H1 (cell line): ENCODE measurements at regions not wholly inside any gene's neighbourhood (a gene's known extent, or its start where the extent isn't known, plus 50 kb on each side); places are given as distances from the start of the nearest gene placed in this dataset.
A peak's percentile ranks its signal among the peaks of the same experiment; 100 is the strongest.

Experiments
- CTCF ChIA-PET: fragments of 300-600 bp; sonication (Branson Sonifier 250); formaldehyde crosslinking; loops from one replicate; lab custom pipeline; 2021; ENCODE audit not compliant: partially characterized antibody; lab: Charles Lee
- POLR2A ChIA-PET: fragments of 300-600 bp; sonication (Branson Sonifier 250); formaldehyde crosslinking; loops from one replicate; lab custom pipeline; 2021; ENCODE audit warnings: inconsistent platforms; ENCODE audit not compliant: partially characterized antibody; lab: Charles Lee
- DNase-seq, 2 experiments: peaks; one replicate each; pipeline versions ENCODE4 v3.0.0 to v3.0.0-alpha.2; 2010 to 2022; ENCODE audit warnings: low spot score in 2 of 2, low read depth in 1 of 2, mixed read lengths in 1 of 2
- FAIRE-seq: peaks from 2 replicates; lab custom pipeline; 2011; peaks lifted over from hg19 to GRCh38; lab: Jason Lieb, UNC
- H2AFZ ChIP-seq: 2 replicates; pipeline ENCODE4 v1.8.1; 2012; ENCODE audit warnings: low read length, inconsistent platforms
- H2AK5ac ChIP-seq: 2 replicates; pipeline ENCODE4 v1.6.1; 2013; ENCODE audit warnings: low read depth, low read length
- H2BK120ac ChIP-seq: replicated peaks from 2 replicates; pipeline ENCODE3; 2013; ENCODE audit warnings: low read depth, low read length, inconsistent platforms
- H2BK12ac ChIP-seq: 2 replicates; pipeline ENCODE4 v1.6.1; 2013; ENCODE audit warnings: low read depth, low read length
- H2BK15ac ChIP-seq: 2 replicates; pipeline ENCODE4 v1.6.1; 2013; ENCODE audit warnings: low read length
- H2BK20ac ChIP-seq: 2 replicates; pipeline ENCODE4 v1.6.1; 2013; ENCODE audit warnings: low read length
- H2BK5ac ChIP-seq: 2 replicates; pipeline ENCODE4 v1.6.1; 2013; ENCODE audit warnings: low read depth, low read length
- H3K14ac ChIP-seq: 2 replicates; pipeline ENCODE4 v1.6.1; 2013; ENCODE audit warnings: inconsistent platforms; ENCODE audit not compliant: insufficient read length
- H3K18ac ChIP-seq: 2 replicates; pipeline ENCODE4 v1.6.1; 2013; ENCODE audit warnings: low read length; ENCODE audit errors: extremely low read depth
- H3K23ac ChIP-seq: 2 replicates; pipeline ENCODE4 v1.6.1; 2013; ENCODE audit warnings: inconsistent platforms; ENCODE audit not compliant: insufficient read length
- H3K23me2 ChIP-seq: 2 replicates; pipeline ENCODE4 v1.6.1; 2013; ENCODE audit warnings: low read depth, low read length
- H3K27ac ChIP-seq: 2 replicates; pipeline ENCODE4 v1.6.1; 2011; ENCODE audit warnings: low read depth, low read length, inconsistent platforms
- H3K27me3 ChIP-seq, 4 experiments: replicated peaks in 1 of 4; 1 replicate in 1 of 4; 2 replicates in 3 of 4; pipeline versions ENCODE4 v1.6.1 to v1.8.1; 2011 to 2013; ENCODE audit warnings: low read length in 3 of 4, mild to moderate bottlenecking in 3 of 4, inconsistent platforms in 2 of 4, mixed read lengths in 2 of 4, moderate library complexity in 1 of 4; ENCODE audit not compliant: control insufficient read depth in 3 of 4, insufficient read depth in 3 of 4; ENCODE audit errors: extremely low read depth in 1 of 4
- H3K36me3 ChIP-seq, 4 experiments: 2 replicates each; pipeline versions ENCODE4 v1.6.1 to v1.8.1; 2011 to 2013; ENCODE audit warnings: mild to moderate bottlenecking in 4 of 4, low read length in 3 of 4, moderate library complexity in 2 of 4, control low read depth in 1 of 4, inconsistent platforms in 1 of 4; ENCODE audit not compliant: insufficient read depth in 4 of 4, control insufficient read depth in 2 of 4
- H3K4ac ChIP-seq: replicated peaks from 2 replicates; pipeline ENCODE3; 2013; ENCODE audit warnings: low read length, low read depth, mixed read lengths, inconsistent platforms; ENCODE audit not compliant: insufficient read length
- H3K4me1 ChIP-seq, 4 experiments: replicated peaks in 1 of 4; 1 replicate in 1 of 4; 2 replicates in 3 of 4; pipeline versions ENCODE4 v1.6.1 to v1.8.1; 2011 to 2013; ENCODE audit warnings: low read length in 3 of 4, inconsistent platforms in 2 of 4, mixed read lengths in 1 of 4; ENCODE audit not compliant: insufficient read depth in 4 of 4, control insufficient read depth in 3 of 4
- H3K4me2 ChIP-seq, 2 experiments: 2 replicates each; pipeline versions ENCODE4 v1.6.1 to v1.8.1; 2011 to 2013; ENCODE audit warnings: low read depth in 2 of 2, low read length in 2 of 2, control low read depth in 1 of 2, inconsistent platforms in 1 of 2, mild to moderate bottlenecking in 1 of 2; ENCODE audit not compliant: insufficient read depth in 1 of 2
- H3K4me3 ChIP-seq, 4 experiments: fragments of 200-600, 300-600 bp in 1 of 4; sonication (generic), shearing (Covaris generic), sonication (Bioruptor Twin) in 1 of 4; 2 replicates each; pipeline versions ENCODE4 v1.5.1 to v1.8.1; 2011 to 2016; ENCODE audit warnings: low read length in 4 of 4, low read depth in 3 of 4, control low read depth in 2 of 4, inconsistent platforms in 2 of 4, mild to moderate bottlenecking in 2 of 4, mixed read lengths in 1 of 4, moderate library complexity in 1 of 4; ENCODE audit not compliant: insufficient read depth in 2 of 4; ENCODE audit errors: extremely low read depth in 1 of 4
- H3K56ac ChIP-seq: replicated peaks from 2 replicates; pipeline ENCODE3; 2013; ENCODE audit warnings: low read depth, mild to moderate bottlenecking, mixed read lengths, low read length, inconsistent platforms; ENCODE audit not compliant: insufficient read length
- H3K79me1 ChIP-seq: 2 replicates; pipeline ENCODE4 v1.6.1; 2013; ENCODE audit warnings: low read depth, low read length, control low read depth
- H3K79me2 ChIP-seq, 2 experiments: 2 replicates each; pipeline versions ENCODE4 v1.6.1 to v1.8.1; 2012 to 2013; ENCODE audit warnings: low read length in 2 of 2, mild to moderate bottlenecking in 2 of 2, inconsistent platforms in 1 of 2; ENCODE audit not compliant: insufficient read depth in 2 of 2, control insufficient read depth in 1 of 2
- H3K9ac ChIP-seq, 4 experiments: replicated peaks in 1 of 4; 1 replicate in 1 of 4; 2 replicates in 3 of 4; pipeline versions ENCODE4 v1.6.1 to v1.8.1; 2011 to 2013; ENCODE audit warnings: low read depth in 3 of 4, low read length in 3 of 4, control low read depth in 2 of 4, mild to moderate bottlenecking in 2 of 4, moderate library complexity in 2 of 4, inconsistent platforms in 1 of 4; ENCODE audit errors: extremely low read depth in 1 of 4
- H3K9me3 ChIP-seq, 2 experiments: 2 replicates each; pipeline versions ENCODE4 v1.6.1 to v1.8.1; 2012 to 2013; ENCODE audit warnings: mild to moderate bottlenecking in 2 of 2, moderate library complexity in 2 of 2, control low read depth in 1 of 2, inconsistent platforms in 1 of 2, low read depth in 1 of 2, low read length in 1 of 2, mixed read lengths in 1 of 2; ENCODE audit not compliant: insufficient read depth in 2 of 2
- H4K20me1 ChIP-seq, 2 experiments: replicated peaks in 1 of 2; 2 replicates each; pipeline versions ENCODE3 to v1.8.1; 2011 to 2013; ENCODE audit warnings: inconsistent platforms in 2 of 2, low read length in 2 of 2, mild to moderate bottlenecking in 1 of 2; ENCODE audit not compliant: insufficient read depth in 2 of 2, control insufficient read depth in 1 of 2
- H4K5ac ChIP-seq: 2 replicates; pipeline ENCODE4 v1.6.1; 2013; ENCODE audit warnings: low read length, low read depth, mixed read lengths, inconsistent platforms; ENCODE audit not compliant: insufficient read length
- H4K8ac ChIP-seq: 2 replicates; pipeline ENCODE4 v1.8.0; 2013; ENCODE audit warnings: mild to moderate bottlenecking, moderate library complexity, low read length, inconsistent platforms; ENCODE audit not compliant: insufficient read depth; ENCODE audit errors: extremely low read depth
- H4K91ac ChIP-seq: replicated peaks from 2 replicates; pipeline ENCODE3; 2013; ENCODE audit warnings: low read length, mixed read lengths, inconsistent platforms; ENCODE audit not compliant: insufficient read length
- BCL11A ChIP-seq, 2 experiments: IDR thresholded peaks; one replicate each; pipeline ENCODE4 v1.6.1; 2011; ENCODE audit warnings: low read depth in 2 of 2, low read length in 2 of 2, mild to moderate bottlenecking in 2 of 2
- BRCA1 ChIP-seq: IDR thresholded peaks from 2 replicates; pipeline ENCODE4 v1.6.1; 2012; ENCODE audit warnings: low read depth, low read length, improper control_type of control experiment
- CBX8 ChIP-seq: fragments of 300-800, 300-1000 bp; sonication (generic); IDR thresholded peaks from 2 replicates; pipeline ENCODE4 v1.7.1; 2016; ENCODE audit warnings: low read depth, low read length, borderline replicate concordance
- CEBPB ChIP-seq: IDR thresholded peaks from 2 replicates; pipeline ENCODE4 v1.6.1; 2012; ENCODE audit warnings: low read depth, low read length
- EP300 ChIP-seq, 2 experiments: IDR thresholded peaks; 1 replicate in 1 of 2; 2 replicates in 1 of 2; pipeline ENCODE4 v1.6.1; 2011 to 2012; ENCODE audit warnings: low read depth in 2 of 2, low read length in 2 of 2, mild to moderate bottlenecking in 2 of 2, borderline replicate concordance in 1 of 2, inconsistent platforms in 1 of 2, moderate library complexity in 1 of 2
- EZH2 ChIP-seq: fragments of 200-600 bp; sonication (generic); IDR thresholded peaks from 2 replicates; pipeline ENCODE4 v1.7.1; 2012; ENCODE audit warnings: low read depth, mild to moderate bottlenecking, moderate library complexity, low read length, inconsistent platforms; ENCODE audit not compliant: severe bottlenecking
- JUN ChIP-seq: IDR thresholded peaks from 2 replicates; pipeline ENCODE4 v1.6.1; 2011; ENCODE audit warnings: low read depth, mild to moderate bottlenecking, improper control_type of control experiment, low read length
- MAFK ChIP-seq: IDR thresholded peaks from 2 replicates; pipeline ENCODE4 v1.6.1; 2012; ENCODE audit warnings: low read depth, mild to moderate bottlenecking, improper control_type of control experiment, low read length
- TEAD4 ChIP-seq: IDR thresholded peaks from 2 replicates; pipeline ENCODE4 v1.6.1; 2012; ENCODE audit warnings: low read depth, low read length, inconsistent platforms, mixed read lengths
- WGBS, 2 experiments: shearing (Covaris generic) in 1 of 2; methylation state at CpG; one replicate each; pipeline versions ENCODE4 v1.1.6 to v1.1.7; 2013 to 2015; ENCODE audit warnings: low lambda C conversion rate in 2 of 2, mixed read lengths in 2 of 2, inconsistent platforms in 1 of 2, low coverage in 1 of 2, missing lambda C conversion rate in 1 of 2; ENCODE audit not compliant: insufficient replicate concordance in 2 of 2, insufficient coverage in 1 of 2, insufficient read length in 1 of 2; ENCODE audit errors: extremely low coverage in 1 of 2, missing lambda C conversion rate in 1 of 2; 5-methylcytosine and 5-hydroxymethylcytosine counted together

GRCh38 chr16:85443531-85443930, 169.6 kb upstream of the GSE1 start:
- no peaks in the 10 kb centered on the region; the same call in 1 of the 2 replicates for H3K79me1 ChIP-seq
- no peak overlapping the region for H2BK15ac ChIP-seq
- H4K20me1 ChIP-seq = peaks cover 0 to 12% of the 10 kb centered on the region in 2 experiments
- no peak overlapping the region for H3K14ac ChIP-seq
- H2BK120ac ChIP-seq = no peak overlapping the region
- peaks cover 2 to 30% (median 20%) of the 10 kb centered on the region in 4 experiments for H3K4me1 ChIP-seq
- H3K27me3 ChIP-seq = peaks cover 0 to 2% (median 0%) of the 10 kb centered on the region in 4 experiments; a peak in 3 of 7 replicates
- H2BK12ac ChIP-seq = no peak overlapping the region
- no peaks in the 10 kb centered on the region for H3K36me3 ChIP-seq
- peak overlapping the region; percentile 48 for H4K91ac ChIP-seq
- no peak for TF ChIP-seq TEAD4
- TF ChIP-seq MAFK = no peak
- TF ChIP-seq EP300 (IDR thresholded peaks at IDR 0.05; ENCODE audit: borderline replicate concordance in 1 of 2, low read depth in 2 of 2, low read length in 2 of 2) = no peak
- no peak for TF ChIP-seq CEBPB
- TF ChIP-seq BRCA1 = no peak
- no peak for TF ChIP-seq CBX8
- no peak for TF ChIP-seq EZH2
- no peak for TF ChIP-seq BCL11A (IDR thresholded peaks at IDR 0.05; ENCODE audit: low read depth in 2 of 2, low read length in 2 of 2)
- no peak for TF ChIP-seq JUN
- TF ChIP-seq, all 59 proteins: peak for 0
- Histone ChIP-seq H4K8ac (peak overlapping the region; percentile 31; the same call in 1 of the 2 replicates), H4K5ac (no peak overlapping the region), H3K4me3 (no peak overlapping the region), H3K9me3 (no peaks in the 10 kb centered on the region), H3K4ac (no peak overlapping the region), H3K79me2 (no peaks in the 10 kb centered on the region), H3K56ac (no peak overlapping the region), H3K4me2 (no peak overlapping the region), H2AK5ac (no peak overlapping the region; the same call in 1 of the 2 replicates), H2AFZ (no peak overlapping the region), H3K23me2 (no peaks in the 10 kb centered on the region; the same call in 1 of the 2 replicates), H3K18ac (no peak overlapping the region; the same call in 1 of the 2 replicates), H3K27ac (no peak overlapping the region), H2BK5ac (no peak overlapping the region), H2BK20ac (no peak overlapping the region), H3K9ac (no peak overlapping the region), H3K23ac (no peak overlapping the region)
- no peak for FAIRE-seq
- ChIA-PET POLR2A (no interaction called here), CTCF (interaction anchor here (1.0 to 10.9 kb wide), 10 partner anchors 14 to 275 kb away, joined by 3 to 178 read pairs (median 3); no protein-coding TSS in a partner anchor)
- DNase-seq = no peak
- WGBS, 2 experiments = 86% methylated on average over 14 of the region's 15 CpGs; no CpG with 5 or more reads in 1 of the 2 experiments
